Stomach (tissue), 8 donors: ENCODE measurements at regions not wholly inside any gene's neighbourhood (a gene's known extent, or its start where the extent isn't known, plus 50 kb on each side); places are given as distances from the start of the nearest gene placed in this dataset.

ENCODE experiments used
- DNase-seq, 2 donors: peaks; one replicate each; pipeline versions ENCODE4 v3.0.0 to v3.0.0-alpha.2; 2013 to 2019
- H3K27ac ChIP-seq, 5 donors: fragments of 200-600 bp in 4 of 5; sonication (generic) in 4 of 5; one replicate each; pipeline ENCODE4 v1.5.1; 2013 to 2019; ENCODE audit warnings: mild to moderate bottlenecking in 1 of 5, moderate library complexity in 1 of 5
- H3K27me3 ChIP-seq, 3 donors: fragments of 200-600 bp; sonication (generic); one replicate each; pipeline ENCODE4 v1.5.1; 2017 to 2019; ENCODE audit warnings: mixed run types in 1 of 3
- H3K36me3 ChIP-seq, 4 donors: fragments of 200-600 bp; sonication (generic); 1 replicate in 3 of 4; 2 replicates in 1 of 4; pipeline ENCODE4 v1.5.1; 2016 to 2019
- H3K4me1 ChIP-seq, 4 donors: fragments of 200-600 bp; sonication (generic); one replicate each; pipeline ENCODE4 v1.5.1; 2016 to 2019
- H3K4me3 ChIP-seq, 4 donors: fragments of 200-600 bp; sonication (generic) in 3 of 4; one replicate each; pipeline ENCODE4 v1.5.1; 2016 to 2019; ENCODE audit warnings: mild to moderate bottlenecking in 1 of 4
- H3K9me3 ChIP-seq, 4 donors: fragments of 200-600 bp; sonication (generic); one replicate each; pipeline ENCODE4 v1.5.1; 2016 to 2019
- CTCF ChIP-seq, 7 experiments: fragments of 450-650 bp in 4 of 7; fragments of 200-600 bp in 3 of 7; sonication (generic) in 3 of 7; IDR thresholded peaks; one replicate each; pipeline ENCODE4 v1.5.1; 2016 to 2019; ENCODE audit warnings: antibody characterized with exemption in 7 of 7, control low read depth in 2 of 7, mild to moderate bottlenecking in 1 of 7
- EP300 ChIP-seq: sonication (generic); formaldehyde crosslinking; IDR thresholded peaks from one replicate; pipeline ENCODE4 v1.6.1; 2017; ENCODE audit warnings: antibody characterized with exemption
- POLR2A ChIP-seq, 4 donors: fragments of 450-650 bp; IDR thresholded peaks; one replicate each; pipeline ENCODE4 v1.6.1; 2016; ENCODE audit warnings: antibody characterized with exemption in 4 of 4, control low read depth in 2 of 4, mild to moderate bottlenecking in 1 of 4, moderate library complexity in 1 of 4
- POLR2AphosphoS5 ChIP-seq, 3 donors: sonication (generic); formaldehyde crosslinking; IDR thresholded peaks; one replicate each; pipeline ENCODE4 v1.6.1; 2016; ENCODE audit warnings: antibody characterized with exemption in 3 of 3
- WGBS, 5 donors: extraction: QIAGEN DNeasy Blood & Tissue Kit in 3 of 5; methylation state at CpG; one replicate each; pipeline versions ENCODE4 v1.1.5 to v1.1.7; 2013 to 2018; 5-methylcytosine and 5-hydroxymethylcytosine counted together
- intact Hi-C: fragments of 100-400 bp; cut with DNase I; formaldehyde crosslinking; loops from one replicate; pipeline ENCODE4 v1.15.1; 2023; ENCODE audit warnings: low total_unique reads
- donor health status: healthy with polysubstance abuse.
- donor health status: Bipolar disorder and iron deficiency.
- donor health status: healthy.

- Histone ChIP-seq H3K27me3 (no peaks in the 10 kb centered on the region), H3K4me1 (peaks cover 0 to 12% (median 8%) of the 10 kb centered on the region in 4 donors), H3K36me3 (no peaks in the 10 kb centered on the region), H3K27ac (no peak overlapping the region), H3K9me3 (no peaks in the 10 kb centered on the region), H3K4me3 (no peak overlapping the region)
- intact Hi-C loops = no loop called here
- no peak for DNase-seq
- WGBS, 5 donors = 35 to 73% (median 57%) methylated on average over 11 of the region's 11 CpGs
- TF ChIP-seq CTCF (IDR thresholded peaks at IDR 0.05) (no peak), EP300 (no peak), POLR2AphosphoS5 (IDR thresholded peaks at IDR 0.05) (no peak), POLR2A (IDR thresholded peaks at IDR 0.05) (no peak)
Measured at GRCh38 chr9:86460216-86461002, 106.2 kb upstream of the TUT7 start.

- Histone ChIP-seq H3K27ac (no peak overlapping the region), H3K36me3 (no peaks in the 10 kb centered on the region), H3K4me3 (no peak overlapping the region), H3K27me3 (no peaks in the 10 kb centered on the region), H3K9me3 (no peaks in the 10 kb centered on the region), H3K4me1 (peaks cover 0 to 16% (median 10%) of the 10 kb centered on the region in 4 donors)
- DNase-seq = no peak
- intact Hi-C loops = no loop called here
- TF ChIP-seq CTCF (IDR thresholded peaks at IDR 0.05) = no peak
- TF ChIP-seq POLR2A (IDR thresholded peaks at IDR 0.05) = no peak
- no peak for TF ChIP-seq EP300
- no peak for TF ChIP-seq POLR2AphosphoS5 (IDR thresholded peaks at IDR 0.05)
- 72 to 83% (median 74%) methylated on average over 5 of the region's 5 CpGs for WGBS, 5 donors
Measured at GRCh38 chr9:86459599-86460155, 105.5 kb upstream of the TUT7 start.

GRCh38 chr9:86459191-86459590, 105.0 kb upstream of the TUT7 start:
- Histone ChIP-seq H3K27ac (no peak overlapping the region), H3K4me3 (no peak overlapping the region)
- no peak for DNase-seq

More at GRCh38 chr9:86459191-86459590, 105.0 kb upstream of the TUT7 start:
- H3K4me1 ChIP-seq = peaks cover 0 to 16% (median 7%) of the 10 kb centered on the region in 4 donors
- no peaks in the 10 kb centered on the region for H3K27me3 ChIP-seq
- H3K9me3 ChIP-seq = no peaks in the 10 kb centered on the region
- TF ChIP-seq POLR2AphosphoS5 (IDR thresholded peaks at IDR 0.05) (no peak), POLR2A (IDR thresholded peaks at IDR 0.05) (no peak), CTCF (IDR thresholded peaks at IDR 0.05) (no peak), EP300 (no peak)
- no peaks in the 10 kb centered on the region for H3K36me3 ChIP-seq
- intact Hi-C loops = no loop called here
